Liver (tissue), 8 donors: ENCODE measurements at regions not wholly inside any gene's neighbourhood (a gene's known extent, or its start where the extent isn't known, plus 50 kb on each side); places are given as distances from the start of the nearest gene placed in this dataset.

ENCODE experiments used
- DNase-seq: peaks from one replicate; pipeline ENCODE4 v3.0.0-alpha.2; 2017; ENCODE audit warnings: low spot score
- H3K27ac ChIP-seq, 2 donors: one replicate each; pipeline ENCODE4 v1.7.0; 2013; ENCODE audit warnings: inconsistent platforms in 2 of 2, low read length in 2 of 2, control low read depth in 1 of 2, low read depth in 1 of 2, mild to moderate bottlenecking in 1 of 2
- H3K27me3 ChIP-seq, 4 donors: one replicate each; pipeline versions ENCODE4 v1.6.1 to v1.7.0; 2013; ENCODE audit warnings: low read length in 3 of 4, inconsistent platforms in 1 of 4, mild to moderate bottlenecking in 1 of 4, moderate library complexity in 1 of 4; ENCODE audit not compliant: control insufficient read depth in 4 of 4, insufficient read depth in 4 of 4
- H3K36me3 ChIP-seq, 4 donors: one replicate each; pipeline versions ENCODE4 v1.6.1 to v1.7.0; 2013; ENCODE audit warnings: low read length in 3 of 4, mild to moderate bottlenecking in 3 of 4, low read depth in 1 of 4, moderate library complexity in 1 of 4; ENCODE audit not compliant: control insufficient read depth in 4 of 4, insufficient read depth in 3 of 4
- H3K4me1 ChIP-seq, 4 donors: one replicate each; pipeline versions ENCODE4 v1.6.1 to v1.7.0; 2013; ENCODE audit warnings: low read length in 3 of 4, mild to moderate bottlenecking in 3 of 4, moderate library complexity in 1 of 4; ENCODE audit not compliant: control insufficient read depth in 4 of 4, insufficient read depth in 4 of 4
- H3K4me3 ChIP-seq, 3 donors: one replicate each; pipeline versions ENCODE4 v1.6.1 to v1.7.0; 2013; ENCODE audit warnings: low read length in 3 of 3, control low read depth in 1 of 3, low read depth in 1 of 3, mild to moderate bottlenecking in 1 of 3
- H3K9ac ChIP-seq, 2 donors: one replicate each; pipeline ENCODE4 v1.7.0; 2013; ENCODE audit warnings: low read length in 2 of 2, mild to moderate bottlenecking in 2 of 2, moderate library complexity in 2 of 2, control low read depth in 1 of 2, low read depth in 1 of 2
- H3K9me3 ChIP-seq, 4 donors: one replicate each; pipeline versions ENCODE4 v1.6.1 to v1.7.0; 2013; ENCODE audit warnings: low read length in 3 of 4; ENCODE audit not compliant: control insufficient read depth in 4 of 4
- ATF3 ChIP-seq: IDR thresholded peaks from 2 replicates; pipeline ENCODE4 v1.6.1; 2016; ENCODE audit warnings: antibody characterized with exemption
- CTCF ChIP-seq: fragments of 150-350 bp; IDR thresholded peaks from 2 replicates; pipeline ENCODE4 v1.5.1; 2017; ENCODE audit warnings: improper control_type of control experiment, low read depth, low read length; ENCODE audit not compliant: missing input control
- EGR1 ChIP-seq, 2 donors: IDR thresholded peaks; 2 replicates each; pipeline ENCODE4 v1.6.1; 2016 to 2018; ENCODE audit warnings: antibody characterized with exemption in 2 of 2, low read depth in 2 of 2
- FOXA1 ChIP-seq: IDR thresholded peaks from 2 replicates; pipeline ENCODE4 v1.6.1; 2016; ENCODE audit warnings: antibody characterized with exemption
- FOXA2 ChIP-seq: IDR thresholded peaks from 2 replicates; pipeline ENCODE4 v1.6.1; 2016; ENCODE audit warnings: antibody characterized with exemption
- GABPA ChIP-seq, 2 donors: IDR thresholded peaks in 1 of 2; conservative IDR thresholded peaks in 1 of 2; 2 replicates each; pipeline ENCODE4 v1.6.1; 2016; ENCODE audit warnings: antibody characterized with exemption in 2 of 2, mild to moderate bottlenecking in 1 of 2, moderate library complexity in 1 of 2
- HNF4A ChIP-seq, 2 donors: conservative IDR thresholded peaks; 2 replicates each; pipeline ENCODE4 v1.6.1; 2016; ENCODE audit warnings: antibody characterized with exemption in 2 of 2, mild to moderate bottlenecking in 2 of 2
- HNF4G ChIP-seq: IDR thresholded peaks from 2 replicates; pipeline ENCODE4 v1.6.1; 2016; ENCODE audit warnings: antibody characterized with exemption
- JUND ChIP-seq, 2 donors: IDR thresholded peaks; 2 replicates each; pipeline ENCODE4 v1.6.1; 2016; ENCODE audit warnings: antibody characterized with exemption in 2 of 2
- MAX ChIP-seq: IDR thresholded peaks from 2 replicates; pipeline ENCODE4 v1.6.1; 2016; ENCODE audit warnings: antibody characterized with exemption
- NR2F2 ChIP-seq: IDR thresholded peaks from 2 replicates; pipeline ENCODE4 v1.6.1; 2016; ENCODE audit warnings: antibody characterized with exemption
- RAD21 ChIP-seq, 2 donors: IDR thresholded peaks; 2 replicates each; pipeline ENCODE4 v1.6.1; 2016; ENCODE audit warnings: antibody characterized with exemption in 2 of 2, mild to moderate bottlenecking in 2 of 2
- REST ChIP-seq: IDR thresholded peaks from 2 replicates; pipeline ENCODE4 v1.6.1; 2016; ENCODE audit warnings: antibody characterized with exemption, mild to moderate bottlenecking
- RXRA ChIP-seq, 2 donors: IDR thresholded peaks; 2 replicates each; pipeline ENCODE4 v1.6.1; 2017 to 2018; ENCODE audit warnings: antibody characterized with exemption in 2 of 2, mild to moderate bottlenecking in 1 of 2
- SP1 ChIP-seq: IDR thresholded peaks from 2 replicates; pipeline ENCODE4 v1.6.1; 2018; ENCODE audit warnings: antibody characterized with exemption, mild to moderate bottlenecking
- TAF1 ChIP-seq: conservative IDR thresholded peaks from 2 replicates; pipeline ENCODE4 v1.6.1; 2016; ENCODE audit warnings: antibody characterized with exemption, mild to moderate bottlenecking
- YY1 ChIP-seq: IDR thresholded peaks from 2 replicates; pipeline ENCODE4 v1.6.1; 2016; ENCODE audit warnings: antibody characterized with exemption, mild to moderate bottlenecking
- ZBTB33 ChIP-seq: IDR thresholded peaks from 2 replicates; pipeline ENCODE4 v1.6.1; 2016; ENCODE audit warnings: antibody characterized with exemption
- WGBS: extraction: QIAGEN DNeasy Blood & Tissue Kit; methylation state at CpG from one replicate; pipeline ENCODE4 v1.1.7; 2013; 5-methylcytosine and 5-hydroxymethylcytosine counted together
- donor health status: healthy.
- donor health status: healthy.
- donor health status: healthy.
- donor health status: healthy.
- donor health status: healthy.

- no peak for TF ChIP-seq FOXA1
- no peak for TF ChIP-seq MAX
- no peak for TF ChIP-seq SP1
- TF ChIP-seq FOXA2, result no peak
- TF ChIP-seq YY1, result no peak
- TF ChIP-seq NR2F2, result no peak
- TF ChIP-seq RXRA (IDR thresholded peaks at IDR 0.05), result no peak
- TF ChIP-seq RAD21 (IDR thresholded peaks at IDR 0.05), result no peak
- TF ChIP-seq CTCF, result no peak
- TF ChIP-seq TAF1, result no peak
- no peak for TF ChIP-seq ZBTB33
- no peak for TF ChIP-seq HNF4A (conservative IDR thresholded peaks at IDR 0.05)
- no peak for TF ChIP-seq REST
- no peaks in the 10 kb centered on the region for H3K36me3 ChIP-seq
- H3K9ac ChIP-seq, result no peak overlapping the region
- no peak overlapping the region for H3K27ac ChIP-seq
- DNase-seq, result no peak
- H3K4me3 ChIP-seq, result no peak overlapping the region
- H3K27me3 ChIP-seq, result no peaks in the 10 kb centered on the region
- no peaks in the 10 kb centered on the region for H3K9me3 ChIP-seq
- WGBS, result 93% methylated on average over 3 of the region's 3 CpGs
- peaks cover 0 to 3% (median 0%) of the 10 kb centered on the region in 4 donors for H3K4me1 ChIP-seq
Measured at GRCh38 chr2:156155319-156155718, 177.2 kb downstream of the NR4A2 start.

GRCh38 chr2:156151351-156151750, 181.2 kb downstream of the NR4A2 start:
- H3K4me1 ChIP-seq, result no peaks in the 10 kb centered on the region
- H3K27ac ChIP-seq, result no peak overlapping the region
- H3K4me3 ChIP-seq, result no peak overlapping the region
- H3K36me3 ChIP-seq, result no peaks in the 10 kb centered on the region
- TF ChIP-seq SP1 (no peak), YY1 (no peak), HNF4A (conservative IDR thresholded peaks at IDR 0.05) (no peak), MAX (no peak), EGR1 (IDR thresholded peaks at IDR 0.05; ENCODE audit: low read depth in 2 of 2) (no peak), NR2F2 (no peak), FOXA1 (no peak), FOXA2 (no peak), GABPA (IDR thresholded peaks at IDR 0.05 in 1 of 2, conservative IDR thresholded peaks at IDR 0.05 in 1 of 2) (no peak), JUND (IDR thresholded peaks at IDR 0.05) (no peak), RAD21 (IDR thresholded peaks at IDR 0.05) (no peak), ZBTB33 (no peak), RXRA (IDR thresholded peaks at IDR 0.05) (no peak), HNF4G (no peak), ATF3 (no peak), REST (no peak)
- no peaks in the 10 kb centered on the region for H3K27me3 ChIP-seq
- H3K9me3 ChIP-seq, result no peaks in the 10 kb centered on the region
- H3K9ac ChIP-seq, result no peak overlapping the region
- WGBS, result 91% methylated on average over 1 of the region's 1 CpG
- DNase-seq, result no peak
